OCI-LY3 (cell line): ENCODE measurements at regions not wholly inside any gene's neighbourhood (a gene's known extent, or its start where the extent isn't known, plus 50 kb on each side); places are given as distances from the start of the nearest gene placed in this dataset.

Source experiments
- EZH2phosphoT487 ChIP-seq: fragments of 200-600 bp; shearing (Covaris generic); IDR thresholded peaks from 2 replicates; pipeline ENCODE4 v1.6.1; 2018; ENCODE audit warnings: antibody characterized with exemption, mixed run types, low read depth
- TF ChIP-seq, protein P1 (sequence below): fragments of 200-600, 300-600 bp; sonication (generic); IDR thresholded peaks from 2 replicates; pipeline ENCODE4 v1.5.1; 2014; ENCODE audit warnings: antibody characterized with exemption, low read length, low read depth

- TF ChIP-seq, protein P1, sequence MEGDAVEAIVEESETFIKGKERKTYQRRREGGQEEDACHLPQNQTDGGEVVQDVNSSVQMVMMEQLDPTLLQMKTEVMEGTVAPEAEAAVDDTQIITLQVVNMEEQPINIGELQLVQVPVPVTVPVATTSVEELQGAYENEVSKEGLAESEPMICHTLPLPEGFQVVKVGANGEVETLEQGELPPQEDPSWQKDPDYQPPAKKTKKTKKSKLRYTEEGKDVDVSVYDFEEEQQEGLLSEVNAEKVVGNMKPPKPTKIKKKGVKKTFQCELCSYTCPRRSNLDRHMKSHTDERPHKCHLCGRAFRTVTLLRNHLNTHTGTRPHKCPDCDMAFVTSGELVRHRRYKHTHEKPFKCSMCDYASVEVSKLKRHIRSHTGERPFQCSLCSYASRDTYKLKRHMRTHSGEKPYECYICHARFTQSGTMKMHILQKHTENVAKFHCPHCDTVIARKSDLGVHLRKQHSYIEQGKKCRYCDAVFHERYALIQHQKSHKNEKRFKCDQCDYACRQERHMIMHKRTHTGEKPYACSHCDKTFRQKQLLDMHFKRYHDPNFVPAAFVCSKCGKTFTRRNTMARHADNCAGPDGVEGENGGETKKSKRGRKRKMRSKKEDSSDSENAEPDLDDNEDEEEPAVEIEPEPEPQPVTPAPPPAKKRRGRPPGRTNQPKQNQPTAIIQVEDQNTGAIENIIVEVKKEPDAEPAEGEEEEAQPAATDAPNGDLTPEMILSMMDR: no peak
- TF ChIP-seq EZH2phosphoT487: no peak
Measured at GRCh38 chr5:42988568-42988967, 51.6 kb downstream of the ANXA2R start.
